CD8-positive, alpha-beta memory T cell (primary cell): ENCODE measurements at regions not wholly inside any gene's neighbourhood (a gene's known extent, or its start where the extent isn't known, plus 50 kb on each side); places are given as distances from the start of the nearest gene placed in this dataset.
"Not testable (repeated sequence)": the region's sequence is repeated elsewhere in the genome, so short reads cannot be mapped to it uniquely, and the experiment has no call there.

ENCODE experiments used
- CTCF ChIA-PET: fragments of 350-600 bp; sonication (Branson Sonifier 250); formaldehyde crosslinking; loops from one replicate; lab custom pipeline; 2021; ENCODE audit warnings: antibody characterized with exemption; lab: Charles Lee
- POLR2A ChIA-PET: fragments of 350-600 bp; sonication (Branson Sonifier 250); formaldehyde crosslinking; loops from one replicate; lab custom pipeline; 2021; ENCODE audit warnings: antibody characterized with exemption; lab: Charles Lee
- DNase-seq, 5 donors: peaks; one replicate each; pipeline versions ENCODE4 v3.0.0 to v3.0.0-alpha.2; 2020 to 2022; ENCODE audit warnings: mixed read lengths in 1 of 5
- H3K27ac ChIP-seq: one replicate; pipeline ENCODE4 v1.7.0; 2013; ENCODE audit warnings: low read depth, mild to moderate bottlenecking, low read length, moderate library complexity
- H3K27me3 ChIP-seq: 2 replicates; pipeline ENCODE4 v1.7.0; 2013; ENCODE audit warnings: low read length, mild to moderate bottlenecking; ENCODE audit not compliant: insufficient read depth, poor library complexity, severe bottlenecking
- H3K36me3 ChIP-seq: 2 replicates; pipeline ENCODE4 v1.7.0; 2013; ENCODE audit warnings: mild to moderate bottlenecking, low read length, moderate library complexity; ENCODE audit not compliant: insufficient read depth
- H3K4me1 ChIP-seq: 2 replicates; pipeline ENCODE4 v1.7.0; 2013; ENCODE audit warnings: mild to moderate bottlenecking, low read length, moderate library complexity; ENCODE audit not compliant: insufficient read depth
- H3K4me3 ChIP-seq: 2 replicates; pipeline ENCODE4 v1.7.0; 2013; ENCODE audit warnings: mild to moderate bottlenecking, low read length
- H3K9me3 ChIP-seq: 2 replicates; pipeline ENCODE4 v1.7.0; 2013; ENCODE audit warnings: mild to moderate bottlenecking, low read length
- H3K27ac Mint-ChIP-seq, 8 donors: one replicate each; pipeline ENCODE4 v1.8.0; 2020 to 2021; ENCODE audit warnings: mixed read lengths in 8 of 8, mild to moderate bottlenecking in 6 of 8, inconsistent platforms in 3 of 8, moderate library complexity in 3 of 8
- H3K27me3 Mint-ChIP-seq, 2 donors: one replicate each; pipeline ENCODE4 v1.8.0; 2020 to 2021; ENCODE audit warnings: mixed read lengths in 2 of 2, mild to moderate bottlenecking in 1 of 2, moderate library complexity in 1 of 2
- H3K36me3 Mint-ChIP-seq, 3 donors: one replicate each; pipeline ENCODE4 v1.8.0; 2020 to 2021; ENCODE audit warnings: mixed read lengths in 3 of 3, inconsistent platforms in 1 of 3, mild to moderate bottlenecking in 1 of 3
- H3K4me1 Mint-ChIP-seq, 3 donors: one replicate each; pipeline ENCODE4 v1.8.0; 2020 to 2021; ENCODE audit warnings: mixed read lengths in 3 of 3, inconsistent platforms in 1 of 3, mild to moderate bottlenecking in 1 of 3
- H3K4me3 Mint-ChIP-seq, 7 donors: one replicate each; pipeline ENCODE4 v1.8.0; 2020 to 2021; ENCODE audit warnings: mixed read lengths in 7 of 7, mild to moderate bottlenecking in 6 of 7, moderate library complexity in 4 of 7, inconsistent platforms in 2 of 7
- H3K9me3 Mint-ChIP-seq, 5 donors: one replicate each; pipeline ENCODE4 v1.8.0; 2020 to 2022; ENCODE audit warnings: mixed read lengths in 5 of 5, mild to moderate bottlenecking in 3 of 5, moderate library complexity in 2 of 5, inconsistent platforms in 1 of 5

- Mint-ChIP-seq H3K36me3 (no peaks in the 10 kb centered on the region), H3K27ac (no peak overlapping the region), H3K4me3 (no peak overlapping the region), H3K9me3 (peaks cover 2 to 36% (median 9%) of the 10 kb centered on the region in 5 donors), H3K4me1 (no peaks in the 10 kb centered on the region), H3K27me3 (no peaks in the 10 kb centered on the region)
- Histone ChIP-seq H3K4me3 (no peak overlapping the region), H3K9me3 (no peaks in the 10 kb centered on the region), H3K27ac (no peak overlapping the region), H3K4me1 (no peaks in the 10 kb centered on the region), H3K27me3 (no peaks in the 10 kb centered on the region), H3K36me3 (no peaks in the 10 kb centered on the region)
- CTCF ChIA-PET, result no interaction called here
- no peak for DNase-seq
- POLR2A ChIA-PET, result no interaction called here
Measured at GRCh38 chr4:134879019-134879418, 677.4 kb upstream of the PABPC4L start.

- Histone ChIP-seq H3K27ac (no peak overlapping the region), H3K36me3 (no peaks in the 10 kb centered on the region), H3K9me3 (no peaks in the 10 kb centered on the region), H3K4me3 (no peak overlapping the region), H3K27me3 (no peaks in the 10 kb centered on the region), H3K4me1 (no peaks in the 10 kb centered on the region)
- H3K36me3 Mint-ChIP-seq, result no peaks in the 10 kb centered on the region
- ChIA-PET POLR2A (no interaction called here), CTCF (no interaction called here)
- H3K27me3 Mint-ChIP-seq, result no peaks in the 10 kb centered on the region
- no peak overlapping the region for H3K4me3 Mint-ChIP-seq
- no peak for DNase-seq
- no peak overlapping the region for H3K27ac Mint-ChIP-seq
- H3K4me1 Mint-ChIP-seq, result no peaks in the 10 kb centered on the region
- peaks cover 8 to 46% (median 17%) of the 10 kb centered on the region in 5 donors for H3K9me3 Mint-ChIP-seq
Measured at GRCh38 chr4:134867027-134867426, 665.4 kb upstream of the PABPC4L start.

GRCh38 chr4:134865675-134866074, 664.1 kb upstream of the PABPC4L start:
- Mint-ChIP-seq H3K27ac (no peak overlapping the region), H3K36me3 (no peaks in the 10 kb centered on the region), H3K4me1 (no peaks in the 10 kb centered on the region), H3K9me3 (peaks cover 8 to 50% (median 18%) of the 10 kb centered on the region in 5 donors), H3K27me3 (no peaks in the 10 kb centered on the region), H3K4me3 (no peak overlapping the region)
- H3K9me3 ChIP-seq, result no peaks in the 10 kb centered on the region
- H3K27me3 ChIP-seq, result no peaks in the 10 kb centered on the region
- ChIA-PET CTCF (no interaction called here), POLR2A (no interaction called here)
- H3K27ac ChIP-seq, result no peak overlapping the region
- no peaks in the 10 kb centered on the region for H3K36me3 ChIP-seq
- H3K4me3 ChIP-seq, result no peak overlapping the region
- no peaks in the 10 kb centered on the region for H3K4me1 ChIP-seq
- no peak for DNase-seq

GRCh38 chr4:134862116-134862515, 660.5 kb upstream of the PABPC4L start:
- H3K4me1 Mint-ChIP-seq, result no peaks in the 10 kb centered on the region
- no peaks in the 10 kb centered on the region for H3K9me3 ChIP-seq
- H3K36me3 ChIP-seq, result no peaks in the 10 kb centered on the region
- H3K27ac ChIP-seq, result no peak overlapping the region
- POLR2A ChIA-PET, result no interaction called here
- H3K27ac Mint-ChIP-seq, result no peak overlapping the region
- H3K4me3 Mint-ChIP-seq, result no peak overlapping the region
- H3K9me3 Mint-ChIP-seq, result peaks cover 4 to 35% (median 10%) of the 10 kb centered on the region in 5 donors
- H3K4me3 ChIP-seq, result no peak overlapping the region
- CTCF ChIA-PET, result no interaction called here
- H3K36me3 Mint-ChIP-seq, result no peaks in the 10 kb centered on the region
- H3K4me1 ChIP-seq, result no peaks in the 10 kb centered on the region
- DNase-seq, result no peak
- H3K27me3 Mint-ChIP-seq, result no peaks in the 10 kb centered on the region
- no peaks in the 10 kb centered on the region for H3K27me3 ChIP-seq

GRCh38 chr4:134848681-134849080, 647.1 kb upstream of the PABPC4L start:
- no peak overlapping the region for H3K27ac ChIP-seq
- no peaks in the 10 kb centered on the region for H3K9me3 ChIP-seq
- no peaks in the 10 kb centered on the region for H3K4me1 ChIP-seq
- no peak overlapping the region for H3K4me3 ChIP-seq
- ChIA-PET POLR2A (no interaction called here), CTCF (no interaction called here)
- H3K27ac Mint-ChIP-seq, result no peak overlapping the region
- no peak for DNase-seq
- no peaks in the 10 kb centered on the region for H3K27me3 Mint-ChIP-seq
- H3K36me3 ChIP-seq, result no peaks in the 10 kb centered on the region
- no peaks in the 10 kb centered on the region for H3K36me3 Mint-ChIP-seq
- no peaks in the 10 kb centered on the region for H3K27me3 ChIP-seq
- peaks cover 6 to 25% (median 11%) of the 10 kb centered on the region in 5 donors for H3K9me3 Mint-ChIP-seq
- no peaks in the 10 kb centered on the region for H3K4me1 Mint-ChIP-seq
- no peak overlapping the region for H3K4me3 Mint-ChIP-seq

GRCh38 chr4:134830741-134831140, 629.2 kb upstream of the PABPC4L start:
- H3K27me3 ChIP-seq, H3K9me3 ChIP-seq, CTCF ChIA-PET, H3K4me1 Mint-ChIP-seq, H3K27ac Mint-ChIP-seq, H3K4me3 Mint-ChIP-seq, H3K4me1 ChIP-seq, DNase-seq, H3K4me3 ChIP-seq, POLR2A ChIA-PET, H3K36me3 Mint-ChIP-seq, H3K36me3 ChIP-seq, H3K27me3 Mint-ChIP-seq, H3K27ac ChIP-seq: not testable (repeated sequence)
- peaks cover 8 to 30% (median 11%) of the 10 kb centered on the region in 5 donors for H3K9me3 Mint-ChIP-seq

- H3K4me1 Mint-ChIP-seq, result no peaks in the 10 kb centered on the region
- no peaks in the 10 kb centered on the region for H3K36me3 ChIP-seq
- ChIA-PET POLR2A (no interaction called here), CTCF (no interaction called here)
- H3K36me3 Mint-ChIP-seq, result no peaks in the 10 kb centered on the region
- DNase-seq, result no peak
- peaks cover 0 to 23% (median 7%) of the 10 kb centered on the region in 5 donors for H3K9me3 Mint-ChIP-seq
- H3K27ac Mint-ChIP-seq, result no peak overlapping the region
- no peak overlapping the region for H3K4me3 Mint-ChIP-seq
- no peaks in the 10 kb centered on the region for H3K9me3 ChIP-seq
- H3K27ac ChIP-seq, result no peak overlapping the region
- no peaks in the 10 kb centered on the region for H3K4me1 ChIP-seq
- H3K27me3 Mint-ChIP-seq, result no peaks in the 10 kb centered on the region
- no peaks in the 10 kb centered on the region for H3K27me3 ChIP-seq
- H3K4me3 ChIP-seq, result no peak overlapping the region
Measured at GRCh38 chr4:134812611-134813010, 611.0 kb upstream of the PABPC4L start.

- Mint-ChIP-seq H3K9me3 (peaks cover 2 to 37% (median 4%) of the 10 kb centered on the region in 5 donors), H3K4me3 (no peak overlapping the region), H3K36me3 (no peaks in the 10 kb centered on the region), H3K27ac (no peak overlapping the region), H3K4me1 (no peaks in the 10 kb centered on the region), H3K27me3 (no peaks in the 10 kb centered on the region)
- H3K27ac ChIP-seq, result no peak overlapping the region
- no peaks in the 10 kb centered on the region for H3K27me3 ChIP-seq
- no peaks in the 10 kb centered on the region for H3K36me3 ChIP-seq
- no peaks in the 10 kb centered on the region for H3K4me1 ChIP-seq
- no peak for DNase-seq
- ChIA-PET POLR2A (no interaction called here), CTCF (no interaction called here)
- no peaks in the 10 kb centered on the region for H3K9me3 ChIP-seq
- H3K4me3 ChIP-seq, result no peak overlapping the region
Measured at GRCh38 chr4:134807231-134807745, 605.7 kb upstream of the PABPC4L start.

GRCh38 chr4:134798573-134798972, 597.0 kb upstream of the PABPC4L start:
- Histone ChIP-seq H3K4me3 (no peak overlapping the region), H3K27ac (no peak overlapping the region), H3K9me3 (no peaks in the 10 kb centered on the region), H3K4me1 (no peaks in the 10 kb centered on the region), H3K36me3 (no peaks in the 10 kb centered on the region), H3K27me3 (no peaks in the 10 kb centered on the region)
- POLR2A ChIA-PET, result no interaction called here
- Mint-ChIP-seq H3K4me3 (no peak overlapping the region), H3K9me3 (peaks cover 9 to 35% (median 17%) of the 10 kb centered on the region in 5 donors), H3K27ac (no peak overlapping the region), H3K4me1 (no peaks in the 10 kb centered on the region), H3K36me3 (no peaks in the 10 kb centered on the region), H3K27me3 (no peaks in the 10 kb centered on the region)
- DNase-seq, result no peak
- CTCF ChIA-PET, result no interaction called here
